Transverse colon (tissue), 4 donors: ENCODE measurements at regions not wholly inside any gene's neighbourhood (a gene's known extent, or its start where the extent isn't known, plus 50 kb on each side); places are given as distances from the start of the nearest gene placed in this dataset.

Experiments
- DNase-seq: peaks from one replicate; pipeline ENCODE4 v3.0.0-alpha.2; 2019
- H3K27ac ChIP-seq, 4 donors: fragments of 200-600 bp; sonication (generic); 2 replicates each; pipeline ENCODE4 v1.5.1; 2016 to 2018; ENCODE audit warnings: inconsistent platforms in 4 of 4
- H3K27me3 ChIP-seq: fragments of 200-600 bp; sonication (generic); 2 replicates; pipeline ENCODE4 v1.5.1; 2017; ENCODE audit warnings: inconsistent platforms
- H3K36me3 ChIP-seq, 4 donors: fragments of 200-600 bp; sonication (generic); 2 replicates each; pipeline ENCODE4 v1.5.1; 2017 to 2019; ENCODE audit warnings: inconsistent platforms in 4 of 4
- H3K4me1 ChIP-seq, 4 donors: fragments of 200-600 bp; sonication (generic); 2 replicates each; pipeline ENCODE4 v1.5.1; 2017 to 2020; ENCODE audit warnings: inconsistent platforms in 4 of 4
- H3K4me3 ChIP-seq, 4 donors: fragments of 200-600 bp; sonication (generic); 1 replicate in 1 of 4; 2 replicates in 3 of 4; pipeline versions ENCODE4 v1.5.1 to v1.6.1; 2017 to 2019; ENCODE audit warnings: inconsistent platforms in 4 of 4
- H3K9me3 ChIP-seq, 2 donors: fragments of 200-600 bp; sonication (generic); 2 replicates each; pipeline ENCODE4 v1.5.1; 2017 to 2019; ENCODE audit warnings: inconsistent platforms in 2 of 2
- CTCF ChIP-seq, 5 experiments: fragments of 200-600 bp in 3 of 5; fragments of 450-650 bp in 2 of 5; sonication (generic) in 3 of 5; IDR thresholded peaks; 1 replicate in 2 of 5; 2 replicates in 3 of 5; pipeline ENCODE4 v1.5.1; 2016 to 2017; ENCODE audit warnings: antibody characterized with exemption in 5 of 5, inconsistent platforms in 3 of 5, mild to moderate bottlenecking in 2 of 5, moderate library complexity in 1 of 5
- EP300 ChIP-seq: sonication (generic); formaldehyde crosslinking; IDR thresholded peaks from one replicate; pipeline ENCODE4 v1.6.1; 2017; ENCODE audit warnings: antibody characterized with exemption, low read depth
- POLR2A ChIP-seq: fragments of 450-650 bp; IDR thresholded peaks from one replicate; pipeline ENCODE4 v1.6.1; 2016; ENCODE audit warnings: antibody characterized with exemption, mild to moderate bottlenecking, moderate library complexity
- POLR2AphosphoS5 ChIP-seq, 3 donors: sonication (generic); formaldehyde crosslinking; IDR thresholded peaks; one replicate each; pipeline ENCODE4 v1.6.1; 2016; ENCODE audit warnings: antibody characterized with exemption in 3 of 3
- WGBS, 2 donors: methylation state at CpG; one replicate each; pipeline ENCODE4 v1.1.5; 2018; ENCODE audit warnings: low coverage in 1 of 2; 5-methylcytosine and 5-hydroxymethylcytosine counted together
- in situ Hi-C, 4 donors: fragments of 200-750 bp; cut with MboI; loops; one replicate each; pipeline versions ENCODE4 v1.15.0 to v1.15.1; 2017; ENCODE audit warnings: low sequenced_read_pairs in 3 of 4, low pct_ligation_motif_present in 1 of 4, low pct_unique_long_range_greater_than_20kb in 1 of 4
- intact Hi-C: fragments of 100-400 bp; cut with DNase I; formaldehyde crosslinking; loops from one replicate; pipeline ENCODE4 v1.15.1; 2023; ENCODE audit warnings: low total_unique reads

DNA sequence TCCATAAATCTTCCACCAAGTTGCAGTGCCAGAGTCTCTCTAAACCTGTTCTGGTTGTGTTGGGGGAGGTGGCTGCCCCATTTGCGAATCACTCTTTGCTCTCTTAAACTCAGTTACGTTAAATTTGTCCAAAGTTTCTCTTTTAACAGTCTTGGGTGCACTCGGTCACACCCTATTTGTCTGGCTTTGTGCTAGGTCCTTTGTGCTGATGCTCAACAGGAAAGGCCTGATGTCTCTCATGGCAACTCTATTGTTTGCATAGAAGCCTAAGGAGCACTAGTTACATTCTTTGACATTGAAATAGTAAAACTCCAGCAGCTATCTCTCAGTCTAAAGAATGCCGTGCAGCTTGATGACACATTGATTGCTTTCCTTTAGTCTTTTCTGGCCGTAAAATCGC, 105.1 kb downstream of the TRMT11 start:
- Histone ChIP-seq H3K36me3 (no peaks in the 10 kb centered on the region), H3K9me3 (no peaks in the 10 kb centered on the region), H3K27ac (no peak overlapping the region), H3K4me3 (no peak overlapping the region), H3K4me1 (no peaks in the 10 kb centered on the region), H3K27me3 (no peaks in the 10 kb centered on the region)
- no peak for TF ChIP-seq POLR2AphosphoS5 (IDR thresholded peaks at IDR 0.05)
- no peak for TF ChIP-seq POLR2A
- TF ChIP-seq EP300: no peak
- no peak for TF ChIP-seq CTCF (IDR thresholded peaks at IDR 0.05)
- no peak for DNase-seq
- in situ Hi-C loops: no loop called here
- WGBS, 2 donors: 84 to 92% methylated on average over 4 to 6 of the region's 6 CpGs
- intact Hi-C loops: no loop called here

DNA sequence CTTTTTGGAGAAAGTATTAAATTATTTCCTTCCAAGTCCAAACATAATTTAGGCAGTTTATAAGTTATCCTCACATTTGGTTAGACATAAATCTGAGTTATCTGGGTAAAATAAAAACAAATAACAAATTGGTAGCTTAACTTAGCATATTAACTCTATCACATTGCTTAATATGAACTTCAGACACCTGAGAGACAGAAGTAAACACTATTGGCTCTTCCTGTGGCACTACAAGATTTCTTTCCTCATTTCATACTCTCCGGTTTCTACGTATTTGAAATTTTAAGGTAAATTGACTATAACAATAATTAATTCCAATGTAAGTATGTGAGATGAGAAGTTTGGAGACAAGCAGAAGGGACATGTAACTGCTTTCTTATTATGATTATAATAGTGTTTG, 106.8 kb downstream of the TRMT11 start:
- Histone ChIP-seq H3K36me3 (no peaks in the 10 kb centered on the region), H3K9me3 (no peaks in the 10 kb centered on the region), H3K4me3 (no peak overlapping the region), H3K27me3 (no peaks in the 10 kb centered on the region), H3K4me1 (no peaks in the 10 kb centered on the region), H3K27ac (no peak overlapping the region)
- in situ Hi-C loops: no loop called here
- DNase-seq: no peak
- WGBS, 2 donors: 66 to 95% methylated on average over 2 of the region's 2 CpGs
- intact Hi-C loops: no loop called here
- TF ChIP-seq POLR2A: no peak
- no peak for TF ChIP-seq POLR2AphosphoS5 (IDR thresholded peaks at IDR 0.05)
- TF ChIP-seq EP300: no peak
- no peak for TF ChIP-seq CTCF (IDR thresholded peaks at IDR 0.05)

DNA sequence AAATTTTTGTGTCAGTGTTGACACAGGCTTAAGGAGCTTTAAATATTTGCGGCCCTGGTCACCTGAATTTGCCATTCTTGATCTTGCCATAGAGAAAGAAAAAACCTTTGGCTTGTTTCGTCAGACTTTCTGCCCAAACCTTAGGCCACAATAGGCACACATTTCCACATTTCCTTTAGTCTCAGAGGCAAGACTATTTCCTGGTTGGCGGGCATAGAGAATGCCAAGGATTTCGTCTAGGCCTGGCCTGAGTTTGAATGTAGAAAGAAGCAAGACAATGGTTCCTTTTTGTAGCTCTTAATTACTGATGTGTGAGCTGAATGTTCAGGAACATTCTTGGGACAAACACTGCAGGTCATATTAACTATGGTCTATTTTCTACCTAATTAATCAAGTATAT, 108.1 kb downstream of the TRMT11 start:
- Histone ChIP-seq H3K36me3 (no peaks in the 10 kb centered on the region), H3K27me3 (no peaks in the 10 kb centered on the region), H3K9me3 (no peaks in the 10 kb centered on the region), H3K27ac (no peak overlapping the region), H3K4me1 (no peaks in the 10 kb centered on the region), H3K4me3 (no peak overlapping the region)
- intact Hi-C loops (no loop called here), in situ Hi-C loops (no loop called here)
- TF ChIP-seq EP300 (no peak), POLR2AphosphoS5 (IDR thresholded peaks at IDR 0.05) (no peak), POLR2A (no peak), CTCF (IDR thresholded peaks at IDR 0.05) (no peak)
- 89 to 94% methylated on average over 2 to 4 of the region's 4 CpGs for WGBS, 2 donors
- no peak for DNase-seq

DNA sequence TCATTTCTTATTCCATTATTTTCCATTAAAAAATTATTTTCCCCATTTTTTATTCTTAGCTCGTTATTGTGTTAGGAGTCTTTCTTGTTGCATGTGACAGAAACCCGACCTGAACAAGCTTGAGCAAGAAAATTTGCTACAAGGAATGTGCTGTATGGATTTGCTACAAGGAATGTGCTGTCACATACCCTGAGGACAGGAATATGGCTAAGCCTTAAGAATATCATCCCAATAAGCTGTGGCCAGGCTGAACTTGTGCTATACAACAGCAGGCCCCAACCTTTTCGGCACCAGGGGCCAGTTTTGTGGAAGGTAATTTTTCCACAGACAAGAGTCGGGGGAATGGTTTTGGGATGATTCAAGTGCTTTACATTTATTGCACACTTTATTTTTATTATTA, 114.0 kb downstream of the TRMT11 start:
- intact Hi-C loops: no loop called here
- Histone ChIP-seq H3K27ac (no peak overlapping the region), H3K4me3 (no peak overlapping the region), H3K9me3 (no peaks in the 10 kb centered on the region), H3K4me1 (no peaks in the 10 kb centered on the region), H3K27me3 (no peaks in the 10 kb centered on the region), H3K36me3 (no peaks in the 10 kb centered on the region)
- WGBS, 2 donors: 90 to 98% methylated on average over 4 of the region's 4 CpGs
- in situ Hi-C loops: no loop called here
- TF ChIP-seq POLR2AphosphoS5 (IDR thresholded peaks at IDR 0.05) (no peak), CTCF (IDR thresholded peaks at IDR 0.05) (no peak), POLR2A (no peak), EP300 (no peak)
- DNase-seq: no peak
